IPS-20b (cell line): ENCODE measurements at regions not wholly inside any gene's neighbourhood (a gene's known extent, or its start where the extent isn't known, plus 50 kb on each side); places are given as distances from the start of the nearest gene placed in this dataset.

Experiments
- H3K27ac ChIP-seq: one replicate; pipeline ENCODE4 v1.5.1; 2013; ENCODE audit warnings: low read length
- H3K27me3 ChIP-seq: 2 replicates; pipeline ENCODE4 v1.6.1; 2013; ENCODE audit warnings: mild to moderate bottlenecking, low read length, inconsistent platforms; ENCODE audit not compliant: insufficient read depth
- H3K36me3 ChIP-seq: 2 replicates; pipeline ENCODE4 v1.6.1; 2013; ENCODE audit warnings: low read depth, mild to moderate bottlenecking, inconsistent platforms, low read length, moderate library complexity; ENCODE audit not compliant: insufficient read depth
- H3K4me1 ChIP-seq: 2 replicates; pipeline ENCODE4 v1.6.1; 2013; ENCODE audit warnings: mild to moderate bottlenecking, control low read depth, inconsistent platforms, low read length, moderate library complexity; ENCODE audit not compliant: insufficient read depth
- H3K4me3 ChIP-seq: 2 replicates; pipeline ENCODE4 v1.5.1; 2013; ENCODE audit warnings: mild to moderate bottlenecking, low read length, inconsistent platforms
- H3K9ac ChIP-seq: 2 replicates; pipeline ENCODE4 v1.6.1; 2013; ENCODE audit warnings: low read depth, mild to moderate bottlenecking, inconsistent platforms, low read length, moderate library complexity
- H3K9me3 ChIP-seq: 2 replicates; pipeline ENCODE4 v1.6.1; 2013; ENCODE audit warnings: mild to moderate bottlenecking, low read depth, low read length, inconsistent platforms; ENCODE audit not compliant: insufficient read depth

DNA sequence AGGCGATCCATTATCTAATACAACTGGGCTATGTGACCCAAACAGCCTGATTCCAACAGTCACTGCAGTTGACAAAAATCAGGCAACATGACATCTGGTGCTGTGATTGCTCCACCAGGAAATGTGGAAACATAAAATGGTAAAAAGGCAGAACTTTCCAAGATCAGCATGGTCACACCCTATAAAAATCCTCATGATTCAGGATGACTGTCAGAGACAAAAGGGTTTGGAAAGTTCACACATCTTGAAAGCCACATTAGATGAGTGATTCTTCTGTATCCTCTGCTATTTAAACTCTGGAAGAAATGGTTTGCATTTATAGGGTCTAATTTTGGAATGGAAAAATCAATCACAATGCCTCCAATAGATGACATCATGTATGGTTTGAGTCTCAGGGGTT, 662.6 kb upstream of the IGFBP3 start:
- Histone ChIP-seq H3K4me3 (no peak overlapping the region), H3K36me3 (no peaks in the 10 kb centered on the region), H3K27me3 (no peaks in the 10 kb centered on the region), H3K9me3 (no peaks in the 10 kb centered on the region), H3K9ac (no peak overlapping the region), H3K27ac (no peak overlapping the region), H3K4me1 (no peaks in the 10 kb centered on the region)

DNA sequence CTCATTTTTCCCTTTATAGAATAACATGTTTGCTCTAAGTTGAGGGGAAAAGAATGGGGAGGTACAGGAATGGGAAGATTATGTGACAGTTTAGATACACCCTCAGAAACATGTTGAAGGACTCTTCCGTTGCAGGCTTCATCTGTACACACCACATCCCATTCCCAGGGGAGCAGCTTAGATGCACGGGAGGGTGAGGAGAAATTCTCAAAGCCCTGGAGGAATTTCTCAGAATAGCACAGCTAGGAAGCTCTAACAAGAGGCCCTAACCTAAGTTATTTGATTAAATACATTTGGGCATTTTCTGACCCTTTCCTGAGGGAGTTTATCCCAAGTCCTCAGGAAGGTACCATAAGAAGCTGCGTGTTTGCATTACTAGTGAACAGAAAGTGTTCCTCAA, 660.2 kb upstream of the IGFBP3 start:
- H3K27ac ChIP-seq = no peak overlapping the region
- H3K9me3 ChIP-seq = no peaks in the 10 kb centered on the region
- no peak overlapping the region for H3K4me3 ChIP-seq
- no peak overlapping the region for H3K9ac ChIP-seq
- no peaks in the 10 kb centered on the region for H3K27me3 ChIP-seq
- H3K36me3 ChIP-seq = no peaks in the 10 kb centered on the region
- H3K4me1 ChIP-seq = no peaks in the 10 kb centered on the region

DNA sequence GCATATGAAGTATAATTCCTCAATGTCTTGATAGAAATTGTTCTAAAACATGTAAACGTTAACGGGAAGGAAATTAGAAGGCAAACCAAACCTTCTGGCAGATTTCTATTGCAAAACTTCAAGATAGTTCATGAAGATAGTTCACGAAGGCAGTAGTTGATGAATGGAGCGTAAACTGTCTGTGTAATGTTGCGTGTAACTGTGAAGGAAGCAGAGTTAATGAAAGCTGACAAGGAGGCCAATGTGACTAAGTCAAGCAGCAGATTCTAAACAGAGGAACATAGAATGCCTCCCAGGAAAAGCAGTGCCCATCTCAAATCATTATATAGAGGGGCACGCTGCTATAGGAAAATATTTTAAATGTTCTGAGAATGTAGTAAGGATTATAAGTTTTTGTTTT, 659.7 kb upstream of the IGFBP3 start:
- Histone ChIP-seq H3K27ac (no peak overlapping the region), H3K27me3 (no peaks in the 10 kb centered on the region), H3K36me3 (no peaks in the 10 kb centered on the region), H3K4me3 (no peak overlapping the region), H3K9ac (no peak overlapping the region), H3K4me1 (no peaks in the 10 kb centered on the region), H3K9me3 (no peaks in the 10 kb centered on the region)

DNA sequence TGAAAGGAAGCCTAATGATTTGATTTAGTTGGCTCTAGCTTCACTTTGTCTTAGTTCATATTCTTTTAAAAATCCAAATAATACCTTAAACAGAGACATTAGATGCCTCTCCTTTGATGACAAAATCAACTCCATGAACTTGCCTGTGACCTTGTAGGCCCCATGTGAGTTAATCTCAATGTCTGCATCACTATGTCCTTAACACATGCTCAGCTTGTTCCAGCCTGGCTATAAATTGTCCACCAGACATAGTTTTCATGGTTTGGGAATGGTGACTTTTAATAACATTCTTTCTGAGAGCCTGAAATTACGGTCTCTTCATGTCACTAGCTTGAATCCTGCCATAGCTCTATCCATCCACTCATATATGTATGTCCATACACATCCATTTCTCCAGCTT, 656.3 kb upstream of the IGFBP3 start:
- Histone ChIP-seq H3K4me1 (no peaks in the 10 kb centered on the region), H3K9me3 (no peaks in the 10 kb centered on the region), H3K27me3 (no peaks in the 10 kb centered on the region), H3K27ac (no peak overlapping the region), H3K9ac (no peak overlapping the region), H3K4me3 (no peak overlapping the region), H3K36me3 (no peaks in the 10 kb centered on the region)

DNA sequence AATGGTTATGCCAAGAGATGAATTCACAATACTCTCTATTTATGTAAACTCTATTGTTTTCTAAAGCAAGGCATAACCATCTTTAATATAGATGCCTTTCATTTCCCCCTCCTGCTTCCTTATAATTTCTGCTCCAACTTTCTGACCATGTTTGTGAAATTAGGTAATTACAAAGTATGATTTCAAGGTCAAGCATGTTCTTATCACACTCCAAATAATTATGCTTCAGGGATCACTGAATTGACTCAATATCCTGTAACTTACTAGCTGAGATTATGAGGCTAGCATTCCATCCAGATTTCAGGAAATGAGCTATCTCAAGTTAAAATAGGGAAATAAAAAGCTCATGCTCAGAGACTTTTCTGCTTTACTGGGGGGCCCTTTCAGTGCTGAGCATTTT, 655.9 kb upstream of the IGFBP3 start:
- Histone ChIP-seq H3K4me3 (no peak overlapping the region), H3K9me3 (no peaks in the 10 kb centered on the region), H3K27ac (no peak overlapping the region), H3K4me1 (no peaks in the 10 kb centered on the region), H3K9ac (no peak overlapping the region), H3K27me3 (no peaks in the 10 kb centered on the region), H3K36me3 (no peaks in the 10 kb centered on the region)

DNA sequence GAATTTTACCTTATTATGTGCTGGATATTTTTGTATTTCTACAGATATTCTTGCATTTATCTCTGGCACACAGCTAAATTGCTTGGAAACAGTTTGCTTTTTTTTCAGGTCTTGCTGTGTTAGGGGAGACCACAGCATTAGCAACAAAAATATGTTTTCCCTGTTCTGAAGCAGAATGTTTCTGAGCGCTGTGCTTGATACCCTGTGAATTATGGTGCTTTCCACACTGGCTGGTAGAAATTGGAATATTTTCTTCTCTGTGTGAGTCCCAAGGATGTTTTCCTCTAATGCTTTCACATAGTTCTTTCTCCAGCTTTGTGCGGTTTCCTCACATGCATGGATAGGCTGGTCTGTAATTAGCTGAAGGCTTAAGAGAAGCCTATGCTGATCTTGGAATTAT, 651.6 kb upstream of the IGFBP3 start:
- Histone ChIP-seq H3K27me3 (no peaks in the 10 kb centered on the region), H3K27ac (no peak overlapping the region), H3K9ac (no peak overlapping the region), H3K4me3 (no peak overlapping the region), H3K4me1 (no peaks in the 10 kb centered on the region), H3K9me3 (no peaks in the 10 kb centered on the region), H3K36me3 (no peaks in the 10 kb centered on the region)

DNA sequence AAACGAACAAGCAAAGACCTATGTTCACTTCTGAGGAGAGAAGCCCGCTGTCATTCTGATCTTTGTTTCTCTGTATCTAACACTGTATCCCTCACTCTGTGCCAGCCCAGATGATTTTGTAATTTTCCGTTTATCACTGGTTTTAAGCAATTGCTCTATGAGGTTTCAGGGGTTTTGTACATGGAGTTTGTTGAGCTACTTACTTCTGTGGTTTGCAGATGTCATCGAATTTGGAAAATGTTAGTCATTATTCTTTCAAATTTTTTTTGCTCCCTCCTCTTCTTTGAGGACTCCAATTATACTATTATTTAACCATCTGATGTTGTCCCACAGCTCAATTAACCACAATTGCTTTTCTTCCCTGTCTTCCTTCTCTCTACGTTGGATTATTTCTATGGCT, 650.9 kb upstream of the IGFBP3 start:
- Histone ChIP-seq H3K9ac (no peak overlapping the region), H3K27ac (no peak overlapping the region), H3K9me3 (no peaks in the 10 kb centered on the region), H3K4me1 (no peaks in the 10 kb centered on the region), H3K36me3 (no peaks in the 10 kb centered on the region), H3K27me3 (no peaks in the 10 kb centered on the region), H3K4me3 (no peak overlapping the region)

DNA sequence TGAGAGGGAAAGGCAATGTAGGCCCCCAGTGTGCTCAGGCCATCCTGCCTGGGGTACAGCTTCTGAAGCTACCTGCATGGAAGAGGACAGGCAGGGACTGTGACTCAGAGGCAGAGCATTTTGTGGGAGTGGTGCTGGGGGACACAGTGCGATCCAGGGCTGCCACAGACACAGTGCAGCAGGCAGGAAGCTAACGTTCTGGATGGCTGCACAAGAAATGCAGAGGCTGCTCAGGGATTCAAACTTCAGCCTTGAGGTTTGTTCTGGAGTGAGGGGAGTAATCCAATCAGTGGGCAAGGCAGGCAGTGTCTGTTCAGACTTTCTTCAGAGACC, 648.0 kb upstream of the IGFBP3 start:
- H3K9ac ChIP-seq = no peak overlapping the region
- no peaks in the 10 kb centered on the region for H3K9me3 ChIP-seq
- no peak overlapping the region for H3K27ac ChIP-seq
- H3K36me3 ChIP-seq = no peaks in the 10 kb centered on the region
- no peak overlapping the region for H3K4me3 ChIP-seq
- no peaks in the 10 kb centered on the region for H3K27me3 ChIP-seq
- no peaks in the 10 kb centered on the region for H3K4me1 ChIP-seq

DNA sequence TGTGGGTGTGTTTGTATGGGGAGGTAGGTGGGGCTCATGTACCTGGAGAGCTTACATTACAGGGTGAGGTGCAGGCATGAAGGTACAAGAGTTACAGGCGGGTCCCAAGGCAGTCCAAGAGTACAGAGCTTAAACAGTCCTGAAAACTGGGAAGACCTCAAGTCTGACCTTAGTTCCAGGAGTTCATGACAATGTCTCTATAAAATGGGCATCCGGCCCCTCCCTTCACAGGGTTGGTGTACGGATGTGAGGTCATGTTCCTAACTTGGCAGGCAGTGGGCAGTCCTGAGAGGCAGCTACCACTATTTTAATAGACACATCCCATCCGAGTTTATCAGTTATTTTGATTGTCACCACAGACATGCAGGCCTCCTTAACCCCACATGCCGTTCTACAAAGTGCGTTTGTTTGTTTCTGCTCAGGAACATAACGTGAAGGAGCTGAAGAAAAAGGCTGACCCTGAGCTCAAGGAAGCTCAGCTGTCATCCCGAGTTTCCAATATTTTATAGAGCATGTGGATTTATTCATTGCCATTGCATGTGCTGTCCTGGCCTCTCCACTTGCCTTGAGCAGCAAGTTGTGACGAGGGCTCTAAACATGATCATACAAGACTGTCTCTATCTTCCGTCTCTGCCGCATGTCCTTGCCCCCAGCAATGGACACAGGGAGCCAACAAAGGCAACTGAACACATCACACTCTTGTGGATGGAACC, 647.5 kb upstream of the IGFBP3 start:
- Histone ChIP-seq H3K4me1 (no peaks in the 10 kb centered on the region), H3K9me3 (no peaks in the 10 kb centered on the region), H3K27ac (no peak overlapping the region), H3K9ac (no peak overlapping the region), H3K36me3 (no peaks in the 10 kb centered on the region), H3K27me3 (no peaks in the 10 kb centered on the region), H3K4me3 (no peak overlapping the region)

DNA sequence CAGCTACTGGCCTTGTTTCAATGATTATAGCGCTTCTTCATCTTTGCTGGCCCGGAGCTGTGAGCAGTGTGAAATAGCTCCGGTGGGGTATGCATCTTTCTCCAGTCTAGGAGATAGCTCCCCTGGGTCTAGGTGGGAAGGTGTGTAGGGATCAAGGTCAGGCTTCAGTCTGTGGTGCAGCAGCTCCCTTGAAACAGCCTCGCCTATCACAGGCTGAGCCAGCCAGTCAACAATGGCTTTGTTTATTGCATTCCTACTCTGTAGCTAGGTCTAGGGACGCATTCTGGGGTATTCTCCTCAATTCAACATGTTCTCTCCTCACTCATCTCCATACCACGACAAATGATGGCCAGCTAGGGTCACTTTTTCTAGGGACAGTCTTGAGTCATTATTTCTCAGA, 646.8 kb upstream of the IGFBP3 start:
- no peaks in the 10 kb centered on the region for H3K27me3 ChIP-seq
- no peaks in the 10 kb centered on the region for H3K9me3 ChIP-seq
- H3K36me3 ChIP-seq = no peaks in the 10 kb centered on the region
- H3K27ac ChIP-seq = no peak overlapping the region
- H3K9ac ChIP-seq = no peak overlapping the region
- no peak overlapping the region for H3K4me3 ChIP-seq
- H3K4me1 ChIP-seq = no peaks in the 10 kb centered on the region

DNA sequence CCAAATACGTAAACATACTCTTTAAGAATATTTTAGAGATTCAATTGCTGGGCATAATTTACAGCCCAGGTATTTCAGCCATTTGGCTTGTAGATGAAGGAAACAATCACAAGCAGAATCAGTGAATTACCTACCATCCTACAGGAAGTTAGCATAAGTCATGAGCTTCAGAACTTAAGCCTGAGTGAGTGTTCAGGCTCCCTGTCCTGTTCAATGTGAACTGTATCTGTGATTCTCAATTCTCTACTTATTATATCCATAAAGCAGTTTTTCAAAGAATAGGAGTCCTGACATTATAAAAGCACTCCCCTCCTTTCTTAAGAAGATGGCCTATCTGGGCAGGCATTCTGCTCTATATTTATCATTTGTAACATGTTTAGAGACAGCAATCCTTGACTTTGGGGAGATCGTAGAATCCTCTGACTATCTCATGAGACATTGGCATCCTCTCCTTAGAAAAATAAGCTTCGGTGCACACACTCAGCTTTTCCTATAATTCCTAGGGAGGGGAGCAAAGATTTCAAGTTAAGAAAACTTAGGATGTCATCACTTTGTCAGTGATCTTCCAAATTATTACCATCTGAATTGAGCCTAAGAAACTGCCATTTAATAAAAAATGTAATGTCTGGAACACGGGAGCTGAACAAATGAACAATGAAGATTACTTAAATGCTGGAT, 645.2 kb upstream of the IGFBP3 start:
- H3K27me3 ChIP-seq = no peaks in the 10 kb centered on the region
- H3K4me1 ChIP-seq = no peaks in the 10 kb centered on the region
- no peak overlapping the region for H3K27ac ChIP-seq
- H3K36me3 ChIP-seq = no peaks in the 10 kb centered on the region
- H3K9me3 ChIP-seq = no peaks in the 10 kb centered on the region
- H3K9ac ChIP-seq = no peak overlapping the region
- H3K4me3 ChIP-seq = no peak overlapping the region

DNA sequence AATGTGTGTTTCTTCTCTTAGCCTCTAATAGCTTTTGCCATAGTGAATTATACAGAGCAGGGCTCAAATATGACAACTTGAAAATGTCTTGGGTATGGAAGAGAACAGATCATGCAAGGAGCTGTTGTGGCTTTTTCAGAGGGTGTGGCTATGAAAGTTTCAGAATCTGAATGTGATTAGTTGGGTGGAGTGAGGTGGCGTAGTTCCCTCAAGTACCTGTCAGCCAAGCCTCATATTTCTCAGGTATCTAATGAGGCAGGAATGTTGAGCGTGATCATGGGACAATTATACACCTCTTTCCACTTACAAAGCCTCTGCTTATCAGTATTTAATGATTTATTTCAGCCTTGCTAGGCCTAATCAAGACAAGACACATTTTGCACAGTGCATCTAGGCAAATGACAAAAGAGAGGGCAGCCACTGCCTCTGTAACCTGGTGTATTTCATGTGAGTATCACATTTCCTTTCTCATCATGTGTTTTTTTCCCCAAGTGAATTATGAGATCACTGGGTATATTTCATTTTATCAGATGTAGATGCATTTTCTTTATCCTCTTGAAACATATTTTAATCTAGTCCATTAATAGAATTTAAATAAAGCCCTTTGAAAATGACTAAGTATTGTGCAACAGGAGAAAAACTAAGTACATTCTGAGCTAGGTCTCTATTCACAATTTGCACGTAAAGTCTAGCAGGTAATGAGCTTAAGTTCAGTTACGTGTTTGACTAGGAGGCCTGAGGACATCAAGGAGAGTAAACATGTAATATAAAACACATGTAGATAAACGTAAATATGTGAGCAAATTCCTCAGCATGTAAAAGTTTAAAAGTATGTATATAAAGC, 644.4 kb upstream of the IGFBP3 start:
- H3K36me3 ChIP-seq = no peaks in the 10 kb centered on the region
- no peaks in the 10 kb centered on the region for H3K4me1 ChIP-seq
- H3K9ac ChIP-seq = no peak overlapping the region
- H3K27me3 ChIP-seq = no peaks in the 10 kb centered on the region
- no peak overlapping the region for H3K27ac ChIP-seq
- no peak overlapping the region for H3K4me3 ChIP-seq
- no peaks in the 10 kb centered on the region for H3K9me3 ChIP-seq
